ENCODE measurements at regions not wholly inside any gene's neighbourhood (a gene's known extent, or its start where the extent isn't known, plus 50 kb on each side); places are given as distances from the start of the nearest gene placed in this dataset.

DNA sequence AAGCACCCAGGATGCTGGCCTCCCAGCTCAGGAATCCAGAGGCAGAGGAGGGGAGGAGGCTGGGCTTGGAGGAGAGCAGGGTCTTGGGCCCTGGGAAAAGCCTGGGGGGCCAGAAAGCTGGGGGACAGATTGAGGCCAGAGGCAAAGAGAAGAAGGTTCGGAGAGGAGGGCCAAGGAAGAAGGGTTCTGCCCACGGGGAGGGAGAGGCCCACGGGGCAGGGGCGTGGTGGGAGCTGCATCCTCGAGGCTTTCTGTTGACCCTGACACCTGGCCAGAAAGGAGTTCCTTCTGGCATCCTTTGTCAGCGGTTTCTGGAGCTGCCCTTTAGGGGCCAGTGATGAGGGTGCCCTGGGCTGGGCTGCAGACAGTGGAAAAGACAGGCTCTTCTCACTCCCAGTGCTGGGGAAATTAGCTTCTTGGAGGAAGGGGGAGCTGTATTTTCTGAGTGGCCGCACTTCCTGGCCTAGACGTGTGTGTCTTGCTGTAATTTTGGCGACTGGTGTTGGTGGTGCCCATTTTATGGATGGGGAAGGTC is 308.7 kb downstream of the SEC14L1 start:
- FAIRE-seq, result no peak

DNA sequence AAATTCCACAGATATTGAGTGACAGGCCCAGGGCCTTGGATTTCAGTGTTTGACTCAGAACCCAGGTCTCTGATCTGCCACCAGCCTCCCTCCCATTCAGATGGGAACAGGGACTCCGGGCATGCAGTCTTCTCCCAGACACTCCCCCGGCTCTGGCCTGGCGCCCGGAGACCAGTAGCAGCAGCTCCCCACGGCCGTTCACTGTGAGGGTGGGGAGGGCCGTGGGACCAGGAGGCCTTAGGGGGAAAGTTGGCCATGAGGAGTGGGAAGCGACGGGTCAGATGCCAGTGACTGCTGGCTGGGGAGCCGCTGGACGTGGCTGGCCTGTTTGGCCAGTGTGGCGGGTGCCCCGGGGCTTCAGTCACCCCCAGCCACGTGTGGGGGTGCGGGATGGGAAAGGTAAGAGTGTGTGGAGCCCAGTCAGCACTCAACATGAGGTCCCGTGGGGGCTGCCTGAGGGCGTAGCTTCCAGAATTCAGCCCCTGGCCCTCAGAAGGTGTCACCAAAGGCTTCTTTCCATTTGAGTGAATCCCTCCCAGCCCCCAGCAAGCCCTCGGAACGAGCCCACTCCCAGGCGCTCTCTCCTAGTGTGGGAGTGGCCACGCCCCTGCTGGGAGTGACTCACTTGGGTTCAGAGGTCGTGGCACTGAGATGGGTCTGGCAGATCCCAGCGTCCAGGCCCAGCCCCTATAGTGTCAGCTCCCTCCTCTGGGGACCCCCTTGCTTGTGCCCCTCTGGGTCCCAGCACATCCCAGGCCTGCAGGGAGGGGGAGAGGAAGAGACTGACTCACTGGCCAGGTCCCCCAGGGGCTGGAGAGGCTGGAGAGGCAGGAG is 309.4 kb downstream of the SEC14L1 start:
- no peak for FAIRE-seq

GRCh38 chr17:77450742-77451244 is 310.0 kb downstream of the SEC14L1 start:
- FAIRE-seq, result no peak

DNA sequence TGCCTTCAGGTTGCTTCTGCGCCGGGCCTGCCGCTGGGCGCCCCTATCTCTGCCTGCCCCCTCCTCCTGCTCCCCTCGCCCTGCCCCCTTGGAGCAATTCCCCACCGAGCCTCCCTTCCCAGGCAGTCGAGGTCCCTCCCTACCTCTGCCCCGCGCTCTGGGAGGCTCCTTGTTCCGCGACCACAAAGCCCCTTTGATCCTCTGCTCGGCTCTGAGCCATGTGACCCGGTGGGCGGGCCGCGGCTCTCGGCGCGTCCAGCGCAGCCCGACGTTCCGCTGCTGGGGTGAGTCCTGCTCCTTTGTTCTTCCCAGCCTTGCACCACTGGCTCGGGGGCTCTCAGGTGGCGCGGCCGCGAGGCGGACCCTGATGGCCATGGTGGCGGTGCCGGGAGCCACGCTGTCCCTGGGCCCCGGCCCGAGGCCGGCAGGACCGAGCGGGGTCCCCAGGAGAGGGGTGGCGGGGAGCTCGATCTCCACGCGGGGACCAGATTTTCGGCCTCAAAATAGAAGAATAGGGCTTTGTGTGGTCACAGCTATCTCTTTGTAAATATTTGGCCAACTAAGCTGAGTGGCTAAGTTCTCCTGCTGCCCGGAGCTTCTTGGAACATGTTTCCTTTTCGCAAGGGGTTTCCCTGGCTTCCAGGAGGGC is 310.6 kb downstream of the SEC14L1 start:
- FAIRE-seq, result no peak

DNA sequence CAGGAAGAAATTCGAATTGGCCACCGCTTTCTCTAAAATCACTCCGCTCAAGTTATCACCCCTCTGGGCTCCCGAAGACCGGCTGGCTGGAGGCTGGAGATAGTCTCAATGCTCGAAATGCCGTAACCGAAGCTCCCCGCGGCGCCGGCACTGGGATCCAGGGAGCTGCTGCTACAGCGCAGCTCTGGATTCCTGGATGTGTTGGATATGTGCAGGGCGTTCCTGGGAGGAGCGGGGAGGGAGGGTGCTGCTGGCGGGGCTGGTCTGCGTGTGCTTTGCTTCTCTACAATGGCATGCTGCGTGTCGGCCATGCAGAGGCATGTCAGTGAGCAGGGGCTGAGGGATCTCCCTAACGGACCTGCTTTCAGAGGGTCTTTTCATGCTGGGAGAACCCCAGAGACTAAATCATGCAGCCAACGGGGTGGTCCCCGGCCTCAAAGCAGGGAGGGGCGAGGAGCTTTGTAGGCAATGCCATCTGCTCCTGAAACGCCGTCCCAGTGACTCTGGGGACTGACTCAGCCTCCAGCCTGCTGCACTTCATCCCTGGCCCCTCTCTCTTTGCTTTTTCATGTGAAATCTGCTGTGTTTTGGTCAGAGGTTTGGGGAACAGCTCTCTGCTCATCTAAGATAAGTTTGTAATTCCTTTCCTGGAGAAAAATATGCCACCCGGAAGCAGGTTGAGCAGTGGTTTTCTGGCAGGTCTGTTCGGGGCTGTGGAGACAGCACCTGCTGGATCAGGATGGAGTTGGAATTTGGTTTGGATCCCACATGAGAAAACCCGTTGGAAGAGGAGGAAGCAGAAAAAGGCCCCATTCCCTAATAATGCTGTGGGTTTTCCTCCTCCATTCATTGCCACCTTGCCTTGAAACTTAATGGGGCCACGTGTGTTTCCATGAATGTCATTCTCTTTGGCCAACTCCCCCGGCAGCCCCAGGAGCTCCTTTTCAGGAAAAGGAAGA is 311.4 kb downstream of the SEC14L1 start:
- no peak for FAIRE-seq

GRCh38 chr17:77453613-77454241 is 313.0 kb downstream of the SEC14L1 start:
- no peak for FAIRE-seq

GRCh38 chr17:77454242-77455095 is 313.7 kb downstream of the SEC14L1 start:
- no peak for FAIRE-seq

DNA sequence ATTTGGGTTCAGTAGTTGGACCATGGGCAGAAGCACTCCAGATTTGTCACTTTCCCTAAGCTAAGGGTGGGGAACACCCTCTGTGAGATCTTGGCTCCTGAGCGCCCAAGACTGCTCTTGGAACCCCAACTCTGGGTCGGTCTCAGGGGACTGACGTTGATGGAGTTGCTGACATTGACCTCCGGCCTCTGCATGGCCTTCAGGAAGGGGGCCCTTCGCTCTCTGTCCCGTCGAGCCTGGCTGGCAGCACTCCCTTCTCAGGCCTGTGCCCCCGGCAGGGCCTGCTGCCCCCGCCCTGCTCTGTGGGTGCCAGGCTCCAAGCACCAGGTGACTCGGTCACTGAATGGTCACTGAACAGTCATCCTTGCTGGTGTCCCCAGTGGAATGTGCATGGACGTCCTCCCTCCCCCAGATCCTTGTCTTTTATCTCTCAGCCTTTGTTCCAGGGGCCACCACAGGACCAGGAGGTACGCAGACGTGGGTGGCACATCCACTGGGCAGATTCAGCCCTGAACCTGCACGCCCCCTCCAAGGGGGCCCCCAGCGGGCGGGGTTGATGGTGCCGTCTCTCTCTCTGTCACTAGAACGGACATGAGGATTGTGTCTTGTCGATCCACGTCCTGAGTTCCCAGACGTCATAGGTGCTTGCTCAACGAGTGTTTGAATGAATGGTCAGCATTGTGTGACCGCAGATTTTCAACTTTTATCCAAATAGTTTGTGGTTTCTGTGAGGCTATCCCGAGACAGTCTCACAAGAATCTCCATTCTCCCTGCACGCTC is 314.5 kb downstream of the SEC14L1 start:
- FAIRE-seq, result no peak

GRCh38 chr17:77455891-77456260 is 315.1 kb downstream of the SEC14L1 start:
- no peak for FAIRE-seq

DNA sequence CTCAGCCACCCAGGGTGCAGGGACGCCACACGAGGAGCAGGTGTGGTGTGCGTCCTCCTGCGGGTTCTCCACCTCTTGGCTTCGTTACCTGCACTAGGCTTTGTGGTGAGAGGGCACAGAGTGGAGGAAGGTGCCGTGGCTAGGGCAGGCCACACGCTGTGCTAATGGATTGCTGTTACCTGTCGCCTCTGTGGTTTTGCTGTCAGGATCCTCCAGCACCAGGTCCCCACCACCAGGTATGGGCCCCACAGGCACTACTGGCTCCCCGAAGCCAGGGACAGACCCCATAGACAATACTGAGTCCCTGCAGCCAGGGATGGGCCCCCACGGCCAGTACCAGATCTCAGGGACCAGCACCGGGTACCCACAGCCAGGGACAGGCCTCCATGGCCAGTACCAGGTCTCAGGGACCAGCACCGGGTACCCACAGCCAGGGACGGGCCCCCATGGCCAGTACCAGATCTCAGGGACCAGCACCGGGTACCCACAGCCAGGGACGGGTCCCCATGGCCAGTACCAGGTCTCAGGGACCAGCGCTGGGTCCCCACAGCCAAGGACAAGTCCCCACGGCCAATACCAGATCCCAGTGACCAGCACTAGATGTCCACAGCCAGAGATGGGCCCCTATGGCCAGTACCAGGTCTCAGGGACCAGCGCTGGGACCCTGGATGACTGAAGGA is 315.6 kb downstream of the SEC14L1 start:
- FAIRE-seq, result no peak

GRCh38 chr17:77456951-77457548 is 316.3 kb downstream of the SEC14L1 start:
- no peak for FAIRE-seq

DNA sequence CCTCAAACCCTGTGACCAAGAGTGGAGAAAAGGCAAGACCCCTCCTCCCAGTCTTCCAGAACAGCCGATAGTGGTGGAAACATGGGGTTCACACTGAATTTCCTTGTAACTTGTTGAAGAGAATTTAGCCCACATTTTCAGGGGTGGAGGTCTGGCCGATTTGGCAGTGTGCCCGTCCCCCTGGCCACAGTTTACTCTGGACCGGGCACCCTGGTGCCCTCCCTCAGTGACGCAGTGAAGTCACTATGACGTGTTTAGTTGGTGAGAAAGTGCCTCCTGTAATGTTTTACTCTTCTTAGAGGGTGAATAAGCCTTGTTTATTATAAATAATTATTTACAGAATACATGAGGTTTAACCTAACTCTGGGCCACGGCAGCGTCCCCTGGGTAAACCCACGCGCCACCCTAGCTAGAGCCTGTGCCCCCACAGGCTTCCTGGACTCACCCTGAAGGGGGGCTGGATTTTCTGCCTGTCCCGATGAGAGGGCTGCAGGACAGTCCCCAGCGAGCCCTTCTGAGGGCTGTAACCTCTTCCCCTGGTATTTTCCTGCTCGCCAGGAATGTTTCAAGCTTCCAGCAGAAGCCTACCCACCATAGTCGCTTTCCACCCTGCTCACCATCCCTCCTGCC is 316.9 kb downstream of the SEC14L1 start:
- FAIRE-seq, result no peak

DNA sequence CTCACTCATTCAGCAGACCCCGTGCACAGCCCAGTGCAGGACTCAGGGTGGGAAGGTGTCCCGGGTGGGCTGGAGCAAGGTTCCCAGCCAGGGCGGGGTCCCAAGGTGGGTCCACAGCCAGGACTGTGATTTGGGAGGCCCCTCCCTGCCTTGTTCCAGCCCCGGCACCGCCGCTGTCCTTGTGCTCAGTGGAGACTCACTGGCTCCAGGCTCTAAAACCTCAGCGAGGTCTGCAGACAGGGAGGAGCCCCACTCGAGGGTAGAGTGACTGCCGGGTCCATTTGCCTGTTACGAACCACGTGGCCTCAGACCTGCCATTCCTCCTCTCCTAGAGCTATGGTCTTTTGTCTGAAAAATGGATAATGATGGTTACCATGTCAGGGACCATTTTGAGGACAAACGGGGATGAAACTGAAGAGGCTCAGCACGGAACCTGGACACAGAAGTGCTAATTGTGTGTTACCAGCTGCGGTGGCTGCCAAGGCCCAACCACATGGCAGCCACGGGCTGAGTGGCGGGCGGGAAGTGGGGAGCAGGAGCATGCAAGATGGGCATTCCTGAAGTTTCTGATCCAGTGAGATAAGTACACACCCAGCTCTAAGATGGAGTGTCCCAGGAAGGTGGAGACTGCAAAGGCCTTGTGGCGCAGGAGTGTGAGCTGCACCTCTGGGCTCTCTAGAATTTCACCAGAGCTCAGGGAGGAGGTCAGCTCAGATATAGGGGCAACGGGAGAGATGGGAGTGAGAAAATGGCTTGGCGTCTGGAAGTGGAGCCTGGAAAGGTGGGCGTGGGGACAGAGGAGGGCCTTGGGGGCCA is 317.6 kb downstream of the SEC14L1 start:
- FAIRE-seq, result no peak

GRCh38 chr17:77459018-77459755 is 318.4 kb downstream of the SEC14L1 start:
- no peak for FAIRE-seq

- no peak for FAIRE-seq
These were observed 319.8 kb downstream of the SEC14L1 start for GRCh38 chr17:77460514-77461046.

- no peak for FAIRE-seq
These were observed 320.7 kb downstream of the SEC14L1 start for GRCh38 chr17:77461277-77462057.

All from endometrium (tissue), 2 donors.